Mammary epithelial cell (primary cell): ENCODE measurements at regions not wholly inside any gene's neighbourhood (a gene's known extent, or its start where the extent isn't known, plus 50 kb on each side); places are given as distances from the start of the nearest gene placed in this dataset.
"Not testable (repeated sequence)": the region's sequence is repeated elsewhere in the genome, so short reads cannot be mapped to it uniquely, and the experiment has no call there.

ENCODE experiments used
- EZH2 ChIP-seq: IDR thresholded peaks from 2 replicates; pipeline ENCODE4 v1.6.1; 2012; ENCODE audit warnings: low read length, inconsistent platforms, borderline replicate concordance
- TF ChIP-seq, protein P1 (sequence below), 2 donors: IDR thresholded peaks in 1 of 2; conservative IDR thresholded peaks in 1 of 2; 2 replicates each; pipeline ENCODE4 v1.5.1; 2011 to 2012; ENCODE audit warnings: inconsistent platforms in 2 of 2, low read length in 2 of 2, mild to moderate bottlenecking in 2 of 2, control low read depth in 1 of 2, low read depth in 1 of 2; ENCODE audit not compliant: insufficient read depth in 1 of 2; ENCODE audit errors: extremely low read depth in 1 of 2

- TF ChIP-seq, protein P1, sequence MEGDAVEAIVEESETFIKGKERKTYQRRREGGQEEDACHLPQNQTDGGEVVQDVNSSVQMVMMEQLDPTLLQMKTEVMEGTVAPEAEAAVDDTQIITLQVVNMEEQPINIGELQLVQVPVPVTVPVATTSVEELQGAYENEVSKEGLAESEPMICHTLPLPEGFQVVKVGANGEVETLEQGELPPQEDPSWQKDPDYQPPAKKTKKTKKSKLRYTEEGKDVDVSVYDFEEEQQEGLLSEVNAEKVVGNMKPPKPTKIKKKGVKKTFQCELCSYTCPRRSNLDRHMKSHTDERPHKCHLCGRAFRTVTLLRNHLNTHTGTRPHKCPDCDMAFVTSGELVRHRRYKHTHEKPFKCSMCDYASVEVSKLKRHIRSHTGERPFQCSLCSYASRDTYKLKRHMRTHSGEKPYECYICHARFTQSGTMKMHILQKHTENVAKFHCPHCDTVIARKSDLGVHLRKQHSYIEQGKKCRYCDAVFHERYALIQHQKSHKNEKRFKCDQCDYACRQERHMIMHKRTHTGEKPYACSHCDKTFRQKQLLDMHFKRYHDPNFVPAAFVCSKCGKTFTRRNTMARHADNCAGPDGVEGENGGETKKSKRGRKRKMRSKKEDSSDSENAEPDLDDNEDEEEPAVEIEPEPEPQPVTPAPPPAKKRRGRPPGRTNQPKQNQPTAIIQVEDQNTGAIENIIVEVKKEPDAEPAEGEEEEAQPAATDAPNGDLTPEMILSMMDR (conservative IDR thresholded peaks at IDR 0.05 in 1 of 2, IDR thresholded peaks at IDR 0.05 in 1 of 2; ENCODE audit: extremely low read depth in 1 of 2, insufficient read depth in 1 of 2, low read depth in 1 of 2, low read length in 2 of 2) = not testable (repeated sequence)
- not testable (repeated sequence) for TF ChIP-seq EZH2
Observed at GRCh38 chr15:20439111-20439510, 102.5 kb downstream of the GOLGA6L6 start.
